ENCODE measurements at regions not wholly inside any gene's neighbourhood (a gene's known extent, or its start where the extent isn't known, plus 50 kb on each side); places are given as distances from the start of the nearest gene placed in this dataset.

- TF ChIP-seq ATF2 (tag by site-specific recombination; IDR thresholded peaks at IDR 0.05; ENCODE audit: low read depth) = no peak
- no peak for TF ChIP-seq ZNF140 (tag by site-specific recombination; IDR thresholded peaks at IDR 0.05)
- TF ChIP-seq ZNF433 (tag by site-specific recombination; IDR thresholded peaks at IDR 0.05; ENCODE audit: low read depth) = no peak
Observed at GRCh38 chr6:82775361-82775760, 290.3 kb downstream of the UBE3D start (continued).

GRCh38 chr6:82775981-82776380 lies 289.7 kb downstream of the UBE3D start:
- H3K27ac ChIP-seq (ENCODE audit: extremely low read depth, low read depth, low read length) = no peak overlapping the region
- TF ChIP-seq ZNF747 (tag by site-specific recombination; IDR thresholded peaks at IDR 0.05) (no peak), ZNF626 (tag by site-specific recombination; IDR thresholded peaks at IDR 0.05) (no peak), PRDM1 (tag by site-specific recombination; IDR thresholded peaks at IDR 0.05) (no peak), ZNF37A (tag by site-specific recombination; IDR thresholded peaks at IDR 0.05) (no peak), ZNF76 (tag by site-specific recombination; IDR thresholded peaks at IDR 0.05; ENCODE audit: borderline replicate concordance, low read depth) (no peak), ZSCAN5A (tag by site-specific recombination; IDR thresholded peaks at IDR 0.05) (no peak), ZXDB (tag by site-specific recombination; IDR thresholded peaks at IDR 0.05) (no peak)
- POLR2A ChIA-PET = no interaction called here
- H3K4me3 ChIP-seq (ENCODE audit: low read depth, low read length) = no peak overlapping the region
- H3K4me1 ChIP-seq (ENCODE audit: control insufficient read depth, insufficient read depth, low read length) = no peaks in the 10 kb centered on the region
- H3K36me3 ChIP-seq (ENCODE audit: control insufficient read depth in 2 of 2, insufficient read depth in 1 of 2, low read length in 2 of 2) = no peaks in the 10 kb centered on the region
- CTCF ChIA-PET = no interaction called here
- H3K9me3 ChIP-seq (ENCODE audit: control insufficient read depth, insufficient read depth, low read depth, low read length) = no peaks in the 10 kb centered on the region

- Histone ChIP-seq H3K4me1 (ENCODE audit: control insufficient read depth, insufficient read depth, low read length) (no peaks in the 10 kb centered on the region), H3K27ac (ENCODE audit: extremely low read depth, low read depth, low read length) (no peak overlapping the region), H3K9me3 (ENCODE audit: control insufficient read depth, insufficient read depth, low read depth, low read length) (no peaks in the 10 kb centered on the region), H3K4me3 (ENCODE audit: low read depth, low read length) (no peak overlapping the region), H3K36me3 (ENCODE audit: control insufficient read depth in 2 of 2, insufficient read depth in 1 of 2, low read length in 2 of 2) (no peaks in the 10 kb centered on the region)
- ChIA-PET CTCF (no interaction called here), POLR2A (no interaction called here)
- no peak for TF ChIP-seq PRDM1 (tag by site-specific recombination; IDR thresholded peaks at IDR 0.05)
- no peak for TF ChIP-seq GLIS1 (tag by site-specific recombination; IDR thresholded peaks at IDR 0.05)
- TF ChIP-seq ZNF548 (tag by site-specific recombination; IDR thresholded peaks at IDR 0.05) = no peak
- TF ChIP-seq ZNF791 (tag by site-specific recombination; IDR thresholded peaks at IDR 0.05) = no peak
- no peak for TF ChIP-seq EGR2 (tag by site-specific recombination; IDR thresholded peaks at IDR 0.05; ENCODE audit: low read depth)
- TF ChIP-seq TRIM28 (IDR thresholded peaks at IDR 0.05; ENCODE audit: borderline replicate concordance, low read length) = no peak
- no peak for TF ChIP-seq ZBTB48 (tag by site-specific recombination; IDR thresholded peaks at IDR 0.05)
- no peak for TF ChIP-seq ZNF112 (tag by site-specific recombination; IDR thresholded peaks at IDR 0.05)
- TF ChIP-seq ZNF449 (tag by site-specific recombination; IDR thresholded peaks at IDR 0.05) = no peak
- TF ChIP-seq ZFP69B (tag by site-specific recombination; IDR thresholded peaks at IDR 0.05) = no peak
- TF ChIP-seq ZBTB26 (tag by site-specific recombination; optimal IDR thresholded peaks at IDR 0.05) = no peak
- no peak for TF ChIP-seq PBX3 (CRISPR knock-in tag; IDR thresholded peaks at IDR 0.05)
- TF ChIP-seq ZNF148 (tag by site-specific recombination; IDR thresholded peaks at IDR 0.05; ENCODE audit: borderline replicate concordance) = no peak
- TF ChIP-seq ZNF501 (tag by site-specific recombination; IDR thresholded peaks at IDR 0.05) = no peak
- TF ChIP-seq OSR2 (tag by site-specific recombination; IDR thresholded peaks at IDR 0.05) = no peak
- TF ChIP-seq ZNF561 (tag by site-specific recombination; IDR thresholded peaks at IDR 0.05; ENCODE audit: borderline replicate concordance) = no peak
- no peak for TF ChIP-seq ZSCAN16 (tag by site-specific recombination; IDR thresholded peaks at IDR 0.05)
- TF ChIP-seq SALL2 (tag by site-specific recombination; IDR thresholded peaks at IDR 0.05; ENCODE audit: borderline replicate concordance) = no peak
Observed at GRCh38 chr6:82779041-82779440, 286.6 kb downstream of the UBE3D start.

Data from HEK293 (cell line).